SK-N-SH treated with all-trans-retinoic acid at 6 μM for 48 hours (cell line): ENCODE measurements at regions not wholly inside any gene's neighbourhood (a gene's known extent, or its start where the extent isn't known, plus 50 kb on each side); places are given as distances from the start of the nearest gene placed in this dataset.

Source experiments
- ARNTL ChIP-seq: fragments of 450-650 bp; formaldehyde crosslinking; IDR thresholded peaks from 2 replicates; pipeline ENCODE4 v1.5.0; 2020; ENCODE audit warnings: low read depth, mild to moderate bottlenecking, moderate library complexity, borderline replicate concordance
- PATZ1 ChIP-seq: fragments of 250-450 bp; sonication (Bioruptor Pico); IDR thresholded peaks from 2 replicates; pipeline ENCODE4 v1.8.0; 2020; ENCODE audit warnings: mild to moderate bottlenecking, moderate library complexity, borderline replicate concordance
- TOX ChIP-seq: fragments of 250-450 bp; sonication (Bioruptor Pico); IDR thresholded peaks from 2 replicates; pipeline ENCODE4 v1.8.0; 2021; ENCODE audit warnings: mild to moderate bottlenecking, moderate library complexity, borderline replicate concordance
- ZC3H10 ChIP-seq: fragments of 250-450 bp; sonication (Bioruptor Pico); IDR thresholded peaks from 2 replicates; pipeline ENCODE4 v1.5.1; 2021; ENCODE audit warnings: mild to moderate bottlenecking, moderate library complexity
- ZFP3 ChIP-seq: fragments of 250-450 bp; sonication (Bioruptor Pico); IDR thresholded peaks from 2 replicates; pipeline ENCODE4 v1.5.0; 2020; ENCODE audit warnings: mild to moderate bottlenecking, moderate library complexity
- ZFP30 ChIP-seq: fragments of 450-650 bp; formaldehyde crosslinking; IDR thresholded peaks from 2 replicates; pipeline ENCODE4 v1.5.0; 2022; ENCODE audit warnings: mild to moderate bottlenecking, moderate library complexity

- no peak for TF ChIP-seq ARNTL (CRISPR knock-in tag)
- TF ChIP-seq ZFP3, result no peak
- no peak for TF ChIP-seq TOX (CRISPR knock-in tag)
- no peak for TF ChIP-seq PATZ1
- TF ChIP-seq ZC3H10 (CRISPR knock-in tag), result no peak
- no peak for TF ChIP-seq ZFP30
Measured at GRCh38 chr15:31503256-31503655, 176.6 kb downstream of the KLF13 start.
